COR-L47 (cell line): ENCODE measurements at regions not wholly inside any gene's neighbourhood (a gene's known extent, or its start where the extent isn't known, plus 50 kb on each side); places are given as distances from the start of the nearest gene placed in this dataset.
"Not testable (repeated sequence)": the region's sequence is repeated elsewhere in the genome, so short reads cannot be mapped to it uniquely, and the experiment has no call there.

Source experiments
- DNase-seq: peaks from one replicate; lab custom pipeline; 2025; lab: John Stamatoyannopoulos, UW

- DNase-seq, result no peak
Measured at GRCh38 chr10:22824984-22825383, 102.9 kb upstream of the ARMC3 start.

DNA sequence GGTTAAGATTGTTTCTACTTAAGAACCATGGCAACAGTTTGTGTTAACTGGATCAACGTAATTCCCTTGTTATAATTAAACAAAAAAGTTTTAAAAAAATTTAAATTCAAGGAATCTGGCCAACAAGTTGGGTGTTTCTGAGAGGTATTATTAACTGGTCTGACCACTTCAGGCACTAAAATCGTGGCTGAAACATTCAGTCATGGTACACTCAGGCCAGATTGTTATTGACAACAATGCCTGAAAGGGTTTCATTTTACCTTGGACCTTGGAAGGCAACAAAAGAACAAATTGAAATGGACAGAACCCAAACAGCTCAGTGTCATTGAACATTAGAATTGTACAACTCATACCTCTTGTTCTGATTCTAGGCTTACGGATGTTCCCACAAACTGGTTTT lies 103.3 kb upstream of the ARMC3 start:
- no peak for DNase-seq

DNA sequence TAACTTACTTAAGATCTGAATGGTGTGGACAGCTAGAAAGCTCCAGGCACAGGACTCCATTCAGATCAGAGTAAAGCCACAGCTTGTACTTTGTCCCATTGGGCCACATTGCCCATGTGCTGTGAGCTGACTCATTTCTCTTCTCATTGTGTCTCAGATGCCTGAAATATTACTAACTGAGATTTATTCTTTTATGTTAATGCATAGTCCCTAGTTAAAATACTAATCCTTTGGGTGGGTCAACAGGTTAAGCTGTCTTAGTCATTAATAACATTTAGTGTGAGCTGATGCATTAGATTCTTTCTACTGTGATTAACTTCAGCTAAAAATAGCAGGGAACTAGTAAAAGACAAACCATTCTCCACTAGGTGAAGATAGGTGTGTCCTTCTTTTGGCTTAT lies 104.7 kb upstream of the ARMC3 start:
- DNase-seq, result no peak

GRCh38 chr10:22821921-22822320 lies 105.9 kb upstream of the ARMC3 start:
- not testable (repeated sequence) for DNase-seq

GRCh38 chr10:22821501-22821900 lies 106.4 kb upstream of the ARMC3 start:
- DNase-seq, result no peak

DNA sequence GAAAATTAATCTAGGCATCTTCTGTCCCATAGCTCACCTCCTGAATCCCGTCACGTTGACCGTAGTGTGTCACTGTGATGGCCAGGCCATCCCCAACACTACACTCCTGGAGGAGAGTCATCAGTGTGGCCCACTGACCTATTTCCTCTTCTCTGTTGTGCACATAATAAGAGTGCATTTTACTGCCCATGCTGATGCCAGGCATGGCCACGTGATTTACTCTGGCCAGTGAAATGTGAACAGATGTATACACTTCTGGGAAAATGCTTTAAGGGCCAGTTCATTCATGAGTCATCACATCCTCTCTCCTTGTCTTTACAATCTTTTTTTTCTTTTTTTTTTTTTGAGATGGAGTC lies 101.9 kb upstream of the PIP4K2A start:
- DNase-seq, result no peak

DNA sequence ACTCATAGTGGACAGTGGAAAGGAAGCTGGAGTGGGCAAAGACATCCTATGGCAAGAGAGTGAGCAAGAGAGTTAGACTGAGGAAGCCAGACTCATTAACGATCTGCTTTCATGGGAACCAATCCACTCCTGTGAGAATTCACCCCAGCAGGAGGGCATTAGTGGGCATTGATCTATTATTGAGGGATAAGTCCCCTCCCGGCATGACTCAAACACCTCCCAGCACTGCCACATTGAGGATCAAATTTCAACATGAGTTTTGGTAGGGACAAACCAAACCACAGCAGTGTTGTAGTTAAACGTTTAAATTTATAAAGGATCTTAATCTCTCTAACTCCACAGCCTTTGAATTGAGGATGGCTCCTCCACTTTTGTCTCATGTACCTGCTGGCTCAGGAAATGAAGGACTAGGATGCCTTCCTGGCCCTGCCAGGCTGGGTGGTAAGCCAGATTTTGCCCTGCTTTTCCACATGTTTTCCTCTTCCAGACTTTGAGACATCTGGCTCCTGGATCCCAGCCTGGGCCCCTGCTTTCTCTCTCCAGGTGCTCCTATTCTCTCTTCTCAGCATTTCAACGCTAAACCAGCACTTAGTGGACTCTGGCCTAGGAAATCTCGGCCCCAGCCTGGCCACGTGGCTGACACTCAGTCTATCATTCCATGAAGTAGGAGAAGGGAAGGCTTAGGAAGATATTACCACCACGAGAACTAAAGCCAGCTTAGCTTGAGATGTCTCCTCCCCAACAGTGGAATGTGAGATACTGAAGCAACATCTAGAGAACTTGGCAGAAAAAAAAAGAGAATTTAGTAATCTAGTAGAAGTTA lies 96.5 kb upstream of the PIP4K2A start:
- no peak for DNase-seq

DNA sequence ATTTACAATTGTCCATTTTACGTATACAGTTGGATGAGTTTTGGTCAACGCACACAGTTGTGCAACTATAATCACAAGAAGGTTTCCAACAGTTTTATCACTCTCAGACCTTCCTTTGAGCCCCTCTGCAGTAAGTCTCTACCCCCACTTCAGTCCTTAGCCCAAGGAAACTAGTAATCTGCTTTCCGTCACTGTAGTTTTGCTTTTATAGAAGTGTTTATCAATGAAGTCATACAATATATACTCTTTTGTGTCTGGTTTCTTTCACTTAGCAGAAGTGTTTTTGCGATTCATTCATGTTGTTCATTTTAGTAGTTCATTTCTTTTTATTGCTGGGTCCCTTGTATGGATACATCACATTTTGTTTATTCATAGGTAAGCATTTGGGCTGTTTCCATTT lies 92.9 kb upstream of the PIP4K2A start:
- DNase-seq, result no peak

GRCh38 chr10:22805304-22805703 lies 90.9 kb upstream of the PIP4K2A start:
- peak; percentile 71 for DNase-seq

- no peak for DNase-seq
Measured at GRCh38 chr10:22803261-22803885, 89.0 kb upstream of the PIP4K2A start.

- DNase-seq, result no peak
Measured at GRCh38 chr10:22801785-22802184, 87.4 kb upstream of the PIP4K2A start.

DNA sequence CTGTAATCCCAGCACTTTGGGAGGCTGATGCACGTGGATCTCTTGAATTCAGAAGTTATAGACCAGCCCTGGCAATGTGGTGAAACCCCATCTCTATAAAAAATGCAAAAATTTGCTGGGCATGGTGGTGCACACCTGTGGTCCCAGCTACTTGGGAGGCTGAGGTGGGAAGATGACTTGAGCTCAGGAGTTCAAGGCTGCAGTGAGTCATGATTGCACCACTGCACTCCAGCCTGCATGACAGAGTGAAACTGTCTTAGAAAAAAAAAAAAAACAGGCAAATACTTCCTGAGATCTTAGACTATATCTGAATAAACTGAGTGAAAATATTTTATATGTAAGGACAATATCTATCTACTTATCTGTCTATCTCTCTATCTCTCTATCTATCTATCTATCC lies 83.4 kb upstream of the PIP4K2A start:
- not testable (repeated sequence) for DNase-seq

DNA sequence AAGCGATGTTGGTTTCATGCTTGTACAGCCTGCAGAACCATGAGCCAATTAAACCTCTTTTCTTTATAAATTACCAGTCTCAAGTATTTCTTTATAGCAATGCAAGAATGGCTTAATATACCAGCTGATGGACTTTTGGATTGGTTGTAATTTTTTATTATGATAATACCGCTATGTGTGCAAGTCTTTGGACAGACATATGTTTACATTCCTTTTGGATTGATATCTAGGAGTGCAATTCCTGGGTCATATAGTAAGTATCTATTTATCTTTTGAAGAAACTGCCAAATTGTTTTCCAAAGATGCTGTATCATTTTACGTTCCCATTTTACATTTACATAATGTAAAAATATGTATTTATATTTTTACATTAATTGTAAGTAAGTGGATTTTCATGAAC lies 81.2 kb upstream of the PIP4K2A start:
- DNase-seq, result no peak

DNA sequence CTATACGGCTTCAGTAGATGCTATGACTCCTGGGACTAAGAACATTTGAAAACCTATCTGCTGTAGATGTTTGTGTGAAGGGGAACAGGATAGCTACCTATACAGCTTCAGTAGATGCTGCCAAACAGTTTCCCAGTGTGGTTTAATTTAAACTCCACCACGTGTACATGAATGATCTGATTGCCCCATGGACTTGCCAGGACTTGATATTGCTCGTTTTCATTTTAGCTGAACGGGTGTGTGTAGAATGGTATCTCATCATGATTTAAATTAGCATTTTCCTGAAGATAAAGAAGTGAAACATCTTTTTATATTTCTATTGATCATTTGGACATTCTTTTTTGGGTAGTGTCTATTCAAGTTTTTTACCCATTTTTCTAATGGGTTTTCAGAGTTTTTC lies 77.8 kb upstream of the PIP4K2A start:
- DNase-seq, result no peak

GRCh38 chr10:22791665-22792064 lies 77.3 kb upstream of the PIP4K2A start:
- DNase-seq, result peak; percentile 9

DNA sequence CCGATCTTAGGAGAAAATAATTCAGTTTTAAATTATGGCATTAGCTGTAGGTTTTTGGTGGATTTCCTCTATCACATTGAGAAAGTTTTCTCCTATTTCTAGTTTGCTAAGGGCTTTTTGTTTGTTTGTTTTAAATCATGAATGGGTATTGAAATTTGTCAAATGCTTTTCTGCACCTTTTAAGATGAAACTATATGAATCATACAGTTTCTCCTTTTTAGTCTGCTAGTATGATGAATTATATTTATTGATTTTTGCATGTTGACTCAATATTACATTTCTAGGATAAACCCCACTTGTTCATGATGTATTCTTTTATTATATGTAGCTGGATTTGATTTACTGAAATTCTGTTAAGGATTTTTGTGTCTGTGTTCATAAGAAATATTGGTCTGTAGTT lies 70.3 kb upstream of the PIP4K2A start:
- no peak for DNase-seq

DNA sequence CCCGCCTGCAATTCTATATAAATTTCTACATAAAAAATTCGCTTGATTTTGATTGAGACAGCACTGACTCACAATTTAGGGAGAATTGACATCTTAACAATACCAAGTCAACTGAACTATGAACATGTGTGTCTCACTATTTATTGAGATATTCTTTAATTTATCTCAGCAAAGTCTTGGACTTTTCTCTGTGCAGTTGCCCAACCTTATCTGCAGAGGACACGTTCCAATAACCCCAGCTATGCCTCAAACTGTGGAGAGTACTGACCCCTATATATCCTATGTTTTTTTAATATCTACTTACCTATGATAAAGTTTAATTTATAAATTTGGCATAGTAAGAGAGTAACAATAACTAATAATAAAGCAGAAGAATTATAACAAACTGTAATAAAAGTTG lies 69.4 kb upstream of the PIP4K2A start:
- no peak for DNase-seq

GRCh38 chr10:22780474-22780885 lies 66.1 kb upstream of the PIP4K2A start:
- DNase-seq, result no peak

- no peak for DNase-seq
Measured at GRCh38 chr10:22779331-22780019, 65.1 kb upstream of the PIP4K2A start.

DNA sequence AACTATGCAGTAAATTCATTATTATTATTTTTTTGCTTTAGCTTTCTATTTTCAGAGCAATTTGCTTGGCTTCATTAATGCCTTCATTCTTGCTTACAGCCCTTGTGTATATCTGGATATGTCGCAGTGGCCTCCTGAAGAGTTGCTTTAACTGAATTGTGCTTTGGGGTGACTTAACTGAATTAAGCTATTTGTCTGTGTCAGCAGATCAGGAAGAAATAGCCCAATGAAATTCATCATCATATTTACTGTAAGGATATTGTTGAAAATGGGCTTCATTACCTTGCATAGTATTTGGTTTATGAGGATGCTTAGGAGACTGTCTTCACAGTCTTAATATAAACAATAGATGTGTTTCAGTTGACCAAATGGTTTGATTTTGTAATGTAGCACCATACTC lies 59.7 kb upstream of the PIP4K2A start:
- no peak for DNase-seq

DNA sequence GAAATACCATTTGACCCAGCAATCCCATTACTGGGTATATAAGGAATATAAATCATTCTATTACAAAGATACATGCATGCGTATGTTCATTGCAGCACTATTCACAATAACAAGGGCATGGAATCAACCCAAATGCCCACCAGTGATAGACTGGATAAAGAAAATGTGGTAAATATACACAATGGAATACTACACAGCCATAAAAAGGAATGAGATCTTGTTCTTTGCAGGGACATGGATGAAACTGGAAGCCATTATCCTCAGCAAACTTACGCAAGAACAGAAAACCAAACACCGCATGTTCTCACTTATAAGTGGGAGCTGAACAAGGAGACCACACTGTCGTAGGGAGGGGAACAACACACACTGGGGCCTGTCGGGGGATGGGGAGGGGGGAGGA lies 57.3 kb upstream of the PIP4K2A start:
- DNase-seq, result not testable (repeated sequence)

DNA sequence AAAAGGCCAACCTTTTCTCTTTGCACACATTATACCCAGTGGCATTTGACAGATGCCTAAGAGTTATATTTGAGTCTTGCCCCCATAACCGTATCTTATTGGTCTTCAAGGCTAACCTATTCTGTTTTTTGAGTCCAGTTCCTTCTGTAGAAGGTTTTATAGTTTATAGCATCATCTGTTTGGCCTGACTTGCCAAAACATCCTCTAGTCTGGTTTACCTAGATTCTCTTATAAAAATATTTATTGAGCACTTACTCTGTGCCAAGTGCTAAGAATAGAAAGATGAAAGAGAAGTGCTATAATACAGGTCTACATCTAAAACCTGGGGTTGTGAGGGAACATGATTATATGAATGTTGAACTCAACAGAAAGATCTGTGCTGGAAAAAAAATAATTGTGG lies 55.9 kb upstream of the PIP4K2A start:
- no peak for DNase-seq

DNA sequence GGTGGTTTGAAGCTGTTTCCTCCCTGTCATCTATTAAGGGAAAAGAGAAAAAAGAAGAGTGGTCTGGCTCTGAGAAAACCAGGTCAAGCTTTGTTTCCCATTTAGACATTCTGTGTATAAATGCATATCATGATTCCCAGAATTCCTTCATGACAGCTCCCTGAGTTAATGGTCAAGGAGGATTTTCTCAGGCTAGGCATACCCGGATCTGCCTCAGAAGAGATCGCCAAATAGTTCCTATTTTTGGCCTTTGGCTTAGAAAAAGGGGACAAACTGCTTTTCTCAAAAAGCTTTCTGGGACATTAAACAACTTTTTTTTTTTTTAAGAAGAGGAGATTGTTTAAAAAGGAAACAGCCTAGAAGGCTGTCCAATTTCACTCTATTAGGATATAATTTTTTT lies 53.5 kb upstream of the PIP4K2A start:
- no peak for DNase-seq
